ENCODE measurements at regions not wholly inside any gene's neighbourhood (a gene's known extent, or its start where the extent isn't known, plus 50 kb on each side); places are given as distances from the start of the nearest gene placed in this dataset.

DNA sequence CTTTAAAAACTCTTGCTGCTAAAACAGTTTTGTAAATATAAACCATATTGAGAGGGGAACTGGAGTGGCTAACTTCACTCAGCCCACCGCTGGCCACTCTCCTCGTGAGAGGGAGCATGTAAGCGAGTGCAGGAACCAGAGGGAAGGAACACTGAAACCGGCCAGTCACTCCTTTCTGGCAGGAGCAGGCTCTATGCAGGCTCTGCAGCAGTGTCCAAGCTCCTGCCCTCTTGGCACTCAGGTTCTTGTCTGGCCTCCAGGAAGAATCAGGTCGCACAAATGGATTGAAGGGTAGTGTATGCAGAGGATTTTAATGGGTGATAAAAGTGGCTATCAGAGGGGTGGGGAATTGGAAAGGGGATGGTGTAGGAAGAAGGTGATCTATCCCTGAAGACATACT, 157.7 kb downstream of the TMX3 start:
- TF ChIP-seq, protein P1, sequence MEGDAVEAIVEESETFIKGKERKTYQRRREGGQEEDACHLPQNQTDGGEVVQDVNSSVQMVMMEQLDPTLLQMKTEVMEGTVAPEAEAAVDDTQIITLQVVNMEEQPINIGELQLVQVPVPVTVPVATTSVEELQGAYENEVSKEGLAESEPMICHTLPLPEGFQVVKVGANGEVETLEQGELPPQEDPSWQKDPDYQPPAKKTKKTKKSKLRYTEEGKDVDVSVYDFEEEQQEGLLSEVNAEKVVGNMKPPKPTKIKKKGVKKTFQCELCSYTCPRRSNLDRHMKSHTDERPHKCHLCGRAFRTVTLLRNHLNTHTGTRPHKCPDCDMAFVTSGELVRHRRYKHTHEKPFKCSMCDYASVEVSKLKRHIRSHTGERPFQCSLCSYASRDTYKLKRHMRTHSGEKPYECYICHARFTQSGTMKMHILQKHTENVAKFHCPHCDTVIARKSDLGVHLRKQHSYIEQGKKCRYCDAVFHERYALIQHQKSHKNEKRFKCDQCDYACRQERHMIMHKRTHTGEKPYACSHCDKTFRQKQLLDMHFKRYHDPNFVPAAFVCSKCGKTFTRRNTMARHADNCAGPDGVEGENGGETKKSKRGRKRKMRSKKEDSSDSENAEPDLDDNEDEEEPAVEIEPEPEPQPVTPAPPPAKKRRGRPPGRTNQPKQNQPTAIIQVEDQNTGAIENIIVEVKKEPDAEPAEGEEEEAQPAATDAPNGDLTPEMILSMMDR (IDR thresholded peaks at IDR 0.05): no peak
- TF ChIP-seq EP300 (IDR thresholded peaks at IDR 0.05): no peak
